Superior temporal gyrus (tissue), 1 donor: ENCODE measurements at regions not wholly inside any gene's neighbourhood (a gene's known extent, or its start where the extent isn't known, plus 50 kb on each side); places are given as distances from the start of the nearest gene placed in this dataset.
A peak's percentile ranks its signal among the peaks of the same experiment; 100 is the strongest.
"Not testable (repeated sequence)": the region's sequence is repeated elsewhere in the genome, so short reads cannot be mapped to it uniquely, and the experiment has no call there.

Experiments used
- DNase-seq: peaks from one replicate; pipeline ENCODE4 v3.0.0-alpha.2; 2016; ENCODE audit errors: extremely low spot score

- no peak for DNase-seq
Measured at GRCh38 chr5:136924490-136924889, 559.1 kb upstream of the TRPC7 start.

GRCh38 chr5:136910625-136911024, 545.3 kb upstream of the TRPC7 start:
- no peak for DNase-seq

DNA sequence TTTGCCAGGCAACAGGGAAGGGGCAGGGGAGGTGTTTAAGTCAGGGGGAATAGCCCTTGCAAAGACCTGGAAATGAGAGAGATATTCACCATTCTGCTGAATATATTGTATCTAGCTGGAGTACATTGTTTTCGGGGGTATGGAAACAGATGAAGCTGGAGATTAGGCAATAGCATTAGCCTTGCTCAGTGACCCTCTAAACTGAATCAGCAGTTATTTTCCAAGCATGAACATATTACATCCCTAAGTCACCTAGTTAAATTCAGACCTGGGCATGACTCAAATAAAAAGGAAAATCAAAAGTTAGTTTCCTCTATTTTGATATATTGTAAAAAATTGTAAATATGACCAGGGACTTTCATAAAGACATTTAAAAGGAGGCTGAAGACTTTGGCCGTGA, 544.6 kb upstream of the TRPC7 start:
- DNase-seq, result no peak

GRCh38 chr5:136907371-136907770, 542.0 kb upstream of the TRPC7 start:
- DNase-seq, result no peak

DNA sequence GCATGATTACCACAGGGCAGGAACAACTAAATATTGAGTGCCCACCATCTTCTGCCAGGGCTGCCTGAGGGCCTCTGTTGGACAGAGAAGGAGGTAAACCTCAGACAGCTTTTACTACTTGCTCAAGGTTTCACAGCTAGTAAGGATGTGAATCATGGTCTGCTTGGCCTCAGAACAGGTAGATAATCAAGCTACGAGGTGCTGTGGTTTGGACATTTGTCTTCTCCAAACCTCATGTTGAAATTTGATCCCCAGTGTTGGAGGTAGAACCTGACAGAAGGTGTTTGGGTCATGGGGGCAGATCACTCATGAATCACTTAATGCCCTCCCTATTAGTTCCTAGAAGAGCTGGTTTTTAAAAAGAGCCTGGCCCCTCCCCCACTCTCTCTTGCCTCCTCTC, 541.2 kb upstream of the TRPC7 start:
- no peak for DNase-seq

GRCh38 chr5:136905571-136905970, 540.2 kb upstream of the TRPC7 start:
- DNase-seq, result no peak

GRCh38 chr5:136894070-136894469, 528.7 kb upstream of the TRPC7 start:
- no peak for DNase-seq

GRCh38 chr5:136892000-136892399, 526.7 kb upstream of the TRPC7 start:
- DNase-seq, result no peak

- no peak for DNase-seq
Measured at GRCh38 chr5:136891175-136891972, 526.0 kb upstream of the TRPC7 start.

DNA sequence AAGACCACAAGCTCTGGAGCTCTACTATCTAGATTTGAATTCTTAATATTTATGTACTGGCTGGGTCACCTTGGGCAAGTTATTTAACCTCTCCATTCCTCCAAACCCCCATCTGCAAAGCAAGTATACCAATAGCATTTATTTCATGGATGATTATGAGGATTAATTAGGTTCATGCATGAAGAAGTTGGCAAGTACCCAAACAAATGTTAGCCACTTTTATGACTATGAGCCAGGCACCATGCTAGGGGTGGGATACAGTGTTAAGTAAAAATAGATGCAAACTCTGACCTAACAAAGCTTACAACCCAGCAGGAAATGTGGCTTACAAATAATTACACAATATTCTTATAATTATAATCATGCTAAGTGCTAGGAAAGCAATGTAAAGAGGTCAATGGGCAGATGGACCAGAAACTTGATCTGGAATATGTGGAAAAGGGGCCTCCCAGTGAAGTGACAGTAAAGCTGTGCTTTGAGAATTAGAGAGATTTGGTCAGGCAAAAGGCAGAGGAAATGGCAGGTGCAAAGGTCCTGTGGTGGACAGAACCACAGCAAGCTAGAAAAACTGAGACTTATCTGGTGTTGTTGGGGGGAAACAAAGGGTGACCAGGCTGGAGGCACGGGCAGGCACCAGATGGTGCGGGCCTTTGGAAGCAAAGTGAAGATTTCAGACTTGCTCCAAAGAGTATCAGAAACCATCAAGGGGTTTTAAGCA, 525.2 kb upstream of the TRPC7 start:
- no peak for DNase-seq

DNA sequence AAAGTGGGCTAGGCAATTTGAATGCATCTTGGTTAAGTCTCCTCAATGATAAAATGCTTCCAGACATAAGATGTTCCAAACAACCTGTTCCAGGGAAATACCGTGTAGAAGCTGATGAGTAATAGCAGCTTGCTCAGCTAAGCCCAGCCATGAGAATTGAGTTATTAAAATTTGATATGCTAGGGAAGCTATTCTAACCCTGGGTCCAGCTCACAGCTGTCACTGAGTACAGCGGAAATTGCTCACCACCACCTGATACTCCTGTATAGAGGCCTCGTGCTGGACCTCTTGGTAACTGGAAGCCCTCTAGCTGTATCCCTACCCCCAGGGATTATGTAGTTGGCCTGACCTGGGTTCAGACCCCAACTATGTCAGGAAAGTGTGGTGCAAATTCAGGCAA, 521.3 kb upstream of the TRPC7 start:
- DNase-seq, result no peak

GRCh38 chr5:136864960-136865359, 499.6 kb upstream of the TRPC7 start:
- no peak for DNase-seq

DNA sequence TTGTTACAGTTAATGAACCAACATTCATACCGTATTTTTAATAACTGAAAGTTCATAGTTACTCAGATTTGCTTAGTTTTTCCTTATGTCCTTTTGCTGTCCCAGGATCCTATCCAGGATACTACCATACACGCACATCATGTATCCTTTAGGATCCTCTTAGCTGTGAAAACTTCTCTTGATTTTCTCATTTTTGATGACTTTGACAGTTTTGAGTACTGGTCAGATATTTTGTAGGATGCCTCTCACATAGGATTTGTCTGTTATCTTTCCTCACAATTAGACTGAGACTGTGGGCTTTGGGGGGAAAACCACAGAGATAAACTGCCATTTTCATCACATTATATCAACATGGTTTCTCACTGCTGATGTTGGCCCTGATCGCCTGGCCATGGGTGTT, 491.3 kb upstream of the TRPC7 start:
- no peak for DNase-seq

DNA sequence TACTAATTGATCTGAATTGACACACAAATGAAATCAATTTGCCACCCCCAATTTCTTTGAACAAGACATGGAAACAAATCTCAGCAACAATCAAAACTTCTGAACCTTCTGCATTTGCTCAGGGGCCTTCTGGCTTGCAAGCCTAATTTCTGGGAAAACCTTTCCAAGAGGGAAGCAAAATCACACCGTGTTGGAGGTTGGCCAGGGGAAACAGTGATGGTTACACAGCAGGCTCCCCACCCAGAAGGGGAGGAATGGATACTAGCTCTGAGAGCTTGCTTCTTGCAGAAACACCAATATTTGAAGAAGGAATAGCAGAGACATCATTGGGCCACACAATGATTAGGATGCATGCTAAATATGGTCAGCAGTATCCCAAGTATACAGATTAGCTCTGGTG, 488.6 kb upstream of the TRPC7 start:
- no peak for DNase-seq

DNA sequence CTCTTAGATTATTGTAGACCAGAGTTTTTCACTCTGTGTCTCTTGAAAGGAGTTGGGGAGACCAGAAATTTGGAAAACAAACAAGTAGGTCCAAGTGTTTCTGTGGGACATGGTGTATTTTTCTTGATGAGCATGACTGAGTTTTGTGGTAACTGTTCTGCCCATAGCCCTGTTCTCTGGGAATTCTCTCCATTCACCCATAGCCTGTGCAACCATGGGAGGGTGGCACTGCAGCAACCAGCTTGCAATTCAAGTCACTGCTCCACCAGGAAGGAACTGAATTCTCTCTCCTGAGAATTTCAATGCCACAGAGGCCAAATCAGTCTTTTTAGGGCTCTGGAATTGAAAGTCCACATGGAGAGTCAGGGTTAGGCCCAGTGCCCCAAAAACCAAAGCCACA, 475.3 kb upstream of the TRPC7 start:
- DNase-seq, result no peak

GRCh38 chr5:136836093-136836492, 470.7 kb upstream of the TRPC7 start:
- DNase-seq, result no peak

DNA sequence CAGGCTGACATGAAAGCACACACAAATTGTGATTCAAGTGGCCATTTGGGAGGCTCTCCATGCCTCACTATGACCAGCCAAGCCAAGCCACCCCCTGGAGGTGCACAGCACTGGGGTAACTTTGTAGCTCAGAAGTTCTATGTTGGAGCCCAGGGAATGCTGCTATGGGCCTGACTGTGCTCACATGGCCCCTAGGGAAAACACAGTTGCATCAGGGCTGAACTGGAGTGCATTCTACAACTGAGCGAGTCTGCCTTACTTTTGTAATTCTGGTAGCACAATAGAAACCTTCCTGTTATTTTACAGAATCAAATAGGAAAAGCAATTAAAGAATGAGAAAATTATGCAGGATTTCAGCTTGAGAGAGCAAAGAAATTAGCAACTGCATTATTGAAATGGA, 455.5 kb upstream of the TRPC7 start:
- DNase-seq, result no peak

- no peak for DNase-seq
Measured at GRCh38 chr5:136819526-136820302, 454.4 kb upstream of the TRPC7 start.

- no peak for DNase-seq
Measured at GRCh38 chr5:136816327-136816726, 451.0 kb upstream of the TRPC7 start.

GRCh38 chr5:136814619-136815378, 449.5 kb upstream of the TRPC7 start:
- no peak for DNase-seq

DNA sequence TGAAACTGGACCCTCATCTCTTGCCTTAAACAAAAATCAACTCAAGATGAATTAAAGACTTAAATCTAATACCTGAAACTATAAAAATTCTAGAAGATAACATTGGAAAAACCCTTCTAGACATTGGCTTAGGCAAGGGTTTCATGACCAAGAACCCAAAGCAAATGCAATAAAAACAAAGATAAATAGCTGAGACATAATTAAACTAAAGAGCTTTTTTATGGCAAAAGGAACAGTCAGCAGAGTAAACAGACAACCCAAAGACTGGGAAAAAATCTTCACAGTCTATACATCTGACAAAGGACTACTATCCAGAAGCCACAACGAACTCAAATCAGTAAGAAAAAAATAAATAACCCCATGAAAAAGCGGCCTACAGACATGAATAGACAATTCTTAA, 446.9 kb upstream of the TRPC7 start:
- DNase-seq, result not testable (repeated sequence)

GRCh38 chr5:136811551-136811950, 446.2 kb upstream of the TRPC7 start:
- peak; percentile 66 for DNase-seq
